Ishikawa (cell line): ENCODE measurements at regions not wholly inside any gene's neighbourhood (a gene's known extent, or its start where the extent isn't known, plus 50 kb on each side); places are given as distances from the start of the nearest gene placed in this dataset.
A peak's percentile ranks its signal among the peaks of the same experiment; 100 is the strongest.

Experiments used
- CEBPB ChIP-seq: IDR thresholded peaks from 2 replicates; pipeline ENCODE4 v1.6.1; 2012
- CREB1 ChIP-seq: IDR thresholded peaks from 2 replicates; pipeline ENCODE4 v1.6.1; 2012; ENCODE audit warnings: low read depth
- EGR1 ChIP-seq: IDR thresholded peaks from 2 replicates; pipeline ENCODE4 v1.6.1; 2012
- EP300 ChIP-seq: IDR thresholded peaks from 2 replicates; pipeline ENCODE4 v1.6.1; 2012; ENCODE audit warnings: borderline replicate concordance
- FOXM1 ChIP-seq: IDR thresholded peaks from 2 replicates; pipeline ENCODE4 v1.6.1; 2012; ENCODE audit warnings: low read depth, borderline replicate concordance
- MAX ChIP-seq: IDR thresholded peaks from 2 replicates; pipeline ENCODE4 v1.6.1; 2012
- RAD21 ChIP-seq: IDR thresholded peaks from 2 replicates; pipeline ENCODE4 v1.6.1; 2012; ENCODE audit warnings: low read depth
- REST ChIP-seq: IDR thresholded peaks from 2 replicates; pipeline ENCODE4 v1.6.1; 2012; ENCODE audit warnings: low read depth, mild to moderate bottlenecking
- TAF1 ChIP-seq: IDR thresholded peaks from 2 replicates; pipeline ENCODE4 v1.6.1; 2012; ENCODE audit warnings: low read depth, mild to moderate bottlenecking
- TCF12 ChIP-seq: IDR thresholded peaks from 2 replicates; pipeline ENCODE4 v1.6.1; 2012; ENCODE audit warnings: low read depth
- TEAD4 ChIP-seq: IDR thresholded peaks from 2 replicates; pipeline ENCODE4 v1.6.1; 2012
- YY1 ChIP-seq: IDR thresholded peaks from 2 replicates; pipeline ENCODE4 v1.6.1; 2012; ENCODE audit warnings: low read depth
- ZBTB7A ChIP-seq: IDR thresholded peaks from 2 replicates; pipeline ENCODE4 v1.6.1; 2012; ENCODE audit warnings: low read depth

- TF ChIP-seq FOXM1 (no peak), TEAD4 (no peak), ZBTB7A (no peak), EP300 (no peak), CREB1 (no peak), MAX (no peak), REST (no peak), TCF12 (no peak), EGR1 (no peak), YY1 (no peak), CEBPB (no peak), TAF1 (no peak), RAD21 (0 out of 2 replicates have a peak, but pooled peaks have one; percentile 8)
Measured at GRCh38 chr6:146931214-146931613, 273.0 kb upstream of the STXBP5 start.
